ENCODE measurements at regions not wholly inside any gene's neighbourhood (a gene's known extent, or its start where the extent isn't known, plus 50 kb on each side); places are given as distances from the start of the nearest gene placed in this dataset.
"Not testable (repeated sequence)": the region's sequence is repeated elsewhere in the genome, so short reads cannot be mapped to it uniquely, and the experiment has no call there.

DNA sequence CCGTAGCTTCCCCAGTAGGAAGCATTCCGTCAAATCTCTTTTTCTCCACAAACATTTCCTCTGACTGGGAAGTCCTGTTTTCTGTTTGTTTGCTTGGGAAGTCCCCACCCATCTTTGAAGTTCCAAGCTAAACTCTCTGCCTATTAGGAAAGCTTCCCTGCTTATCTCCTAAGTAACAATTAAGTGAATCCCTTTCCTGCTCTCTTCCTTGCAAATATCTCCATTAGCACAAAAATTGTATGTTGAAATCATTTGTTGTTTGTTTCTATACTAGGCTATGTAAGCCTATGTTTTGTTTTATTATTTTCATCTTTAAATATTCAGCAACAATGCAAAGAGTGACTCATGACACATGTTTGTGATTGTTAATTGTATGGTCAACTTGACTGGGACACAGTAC, 812.6 kb upstream of the LRATD1 start:
- DNase-seq (ENCODE audit: low read depth), result no peak

DNA sequence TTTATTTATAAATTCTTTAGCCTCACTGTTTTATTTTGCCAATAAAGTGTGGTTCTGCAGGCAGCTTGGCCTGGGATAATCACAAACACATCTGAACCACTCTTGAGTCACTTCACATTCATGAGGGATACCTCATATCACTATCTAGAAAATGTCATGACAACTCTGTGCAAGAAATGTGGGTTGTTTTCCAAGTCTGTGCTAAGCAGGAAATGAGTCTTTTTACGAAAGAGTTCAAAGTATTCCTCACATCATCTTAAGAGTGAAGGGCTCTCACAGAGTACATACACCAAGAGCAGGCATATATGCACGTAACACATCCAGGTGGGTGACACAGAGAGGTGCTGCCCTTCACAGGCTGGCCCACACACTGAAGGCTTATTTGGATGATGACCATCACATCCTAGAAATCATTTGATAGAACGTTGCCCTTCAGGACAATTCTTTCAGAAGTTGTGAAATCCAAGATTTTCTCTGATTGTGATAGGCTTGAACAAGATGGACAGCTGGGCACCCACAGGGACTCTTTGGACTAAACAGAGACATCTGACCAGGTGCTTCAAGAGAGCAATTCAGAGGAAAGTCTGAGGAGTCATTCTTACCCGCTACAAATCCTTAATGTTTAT, 811.1 kb upstream of the LRATD1 start:
- peak; percentile 10 for DNase-seq (ENCODE audit: low read depth)

DNA sequence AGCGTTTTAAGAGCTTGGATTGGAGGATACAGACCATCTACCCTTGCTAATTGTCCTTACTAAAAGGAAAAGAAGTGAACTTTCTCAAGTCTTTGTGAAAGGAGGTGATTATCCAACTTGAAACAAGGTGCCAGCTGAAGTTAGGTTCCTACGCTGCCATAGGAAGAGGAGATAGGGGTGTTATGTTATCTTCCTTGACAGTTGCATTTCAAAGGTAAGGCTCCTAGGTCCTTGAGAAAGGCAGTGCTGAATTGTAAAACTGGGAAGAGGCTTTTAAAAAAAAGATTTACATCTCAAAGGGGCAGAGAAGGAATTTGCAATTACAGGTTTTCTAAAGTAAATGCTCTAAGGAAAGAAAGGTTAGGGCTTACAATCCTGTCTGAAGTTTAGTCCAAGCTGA, 810.2 kb upstream of the LRATD1 start:
- DNase-seq (ENCODE audit: low read depth), result no peak

DNA sequence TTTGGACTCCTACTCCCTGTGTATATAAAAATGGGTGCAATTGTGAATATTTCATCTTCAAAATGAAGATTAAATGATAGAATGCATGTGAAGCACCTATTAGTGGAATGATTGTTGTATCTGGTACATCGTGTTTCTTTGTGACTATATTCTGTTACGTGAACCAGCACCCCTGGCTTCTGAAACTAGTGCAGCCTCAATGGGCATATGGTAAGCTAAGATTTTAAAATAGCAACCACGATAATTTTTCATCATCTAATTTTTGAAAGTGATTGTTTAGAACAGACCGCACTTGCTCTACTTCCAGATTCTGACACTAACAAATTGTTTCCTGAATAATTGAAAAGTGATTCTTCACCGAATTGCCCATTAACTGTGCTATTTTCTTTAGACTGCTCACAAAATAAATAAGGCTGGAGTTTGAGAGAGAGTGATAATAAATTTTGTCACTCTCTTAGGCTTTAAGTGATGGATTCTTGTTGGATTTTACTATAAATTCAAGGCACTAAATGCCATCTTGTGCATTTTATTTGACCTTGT, 806.1 kb upstream of the LRATD1 start:
- DNase-seq (ENCODE audit: low read depth), result no peak

DNA sequence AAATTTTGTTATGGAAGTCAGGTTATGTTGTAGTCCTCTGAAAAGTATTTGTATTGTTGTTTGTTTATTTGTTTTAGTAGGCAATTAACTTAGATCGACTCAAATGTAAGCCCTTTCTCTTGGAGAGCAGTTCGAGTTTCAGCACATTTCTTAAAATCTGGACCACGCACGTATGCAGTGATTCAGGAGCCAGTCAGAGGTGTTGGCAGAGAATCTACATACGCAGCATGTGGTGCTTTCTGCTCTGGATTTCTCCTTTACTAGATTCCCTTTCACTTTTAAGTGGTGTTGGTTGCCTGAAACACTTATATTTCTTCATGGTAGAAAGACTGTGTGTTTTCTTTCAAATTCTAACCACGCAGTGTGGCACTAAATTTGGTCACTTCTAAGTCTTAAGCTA, 773.9 kb upstream of the LRATD1 start:
- peak; percentile 16 for DNase-seq (ENCODE audit: low read depth)

DNA sequence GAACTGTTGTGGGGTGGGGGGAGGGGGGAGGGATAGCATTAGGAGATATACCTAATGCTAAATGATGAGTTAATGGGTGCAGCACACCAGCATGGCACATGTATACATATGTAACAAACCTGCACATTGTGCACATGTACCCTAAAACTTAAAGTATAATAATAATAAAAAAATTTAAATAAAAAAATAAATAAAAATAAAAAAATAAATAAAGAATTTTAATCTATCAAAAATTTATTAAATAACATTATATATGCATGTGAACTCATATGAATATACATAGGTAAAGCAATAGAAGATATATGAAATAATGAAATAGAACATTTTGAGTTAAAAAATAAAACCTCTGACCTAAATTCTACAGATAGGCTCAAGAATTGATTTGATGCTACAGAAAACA, 764.2 kb upstream of the LRATD1 start:
- not testable (repeated sequence) for DNase-seq (ENCODE audit: low read depth)

DNA sequence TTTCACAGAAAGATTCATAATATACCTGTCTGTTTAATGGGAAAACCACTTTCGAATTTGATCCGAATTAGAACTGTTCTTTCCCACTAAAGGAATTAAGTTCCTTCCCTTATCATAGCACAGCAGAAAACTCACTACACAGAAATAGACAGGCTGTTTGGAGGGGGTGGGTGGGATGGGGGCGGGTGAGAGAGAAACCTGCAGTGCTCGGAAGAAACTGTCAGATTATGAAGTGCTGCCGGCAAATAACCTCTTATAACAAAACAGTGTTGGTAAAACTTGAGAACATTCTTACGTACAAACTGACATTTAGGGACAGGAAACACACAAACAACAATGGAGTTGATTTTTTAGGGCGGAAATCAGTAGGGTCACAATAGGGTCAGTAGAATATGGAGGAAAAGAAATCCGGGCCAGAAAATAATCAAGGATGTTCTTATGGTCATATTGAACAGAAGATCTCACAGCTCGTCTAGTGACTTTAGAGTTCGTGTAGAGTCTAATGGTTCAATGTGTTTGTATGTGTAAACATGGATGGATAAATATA, 756.0 kb upstream of the LRATD1 start:
- no peak for DNase-seq (ENCODE audit: low read depth)

DNA sequence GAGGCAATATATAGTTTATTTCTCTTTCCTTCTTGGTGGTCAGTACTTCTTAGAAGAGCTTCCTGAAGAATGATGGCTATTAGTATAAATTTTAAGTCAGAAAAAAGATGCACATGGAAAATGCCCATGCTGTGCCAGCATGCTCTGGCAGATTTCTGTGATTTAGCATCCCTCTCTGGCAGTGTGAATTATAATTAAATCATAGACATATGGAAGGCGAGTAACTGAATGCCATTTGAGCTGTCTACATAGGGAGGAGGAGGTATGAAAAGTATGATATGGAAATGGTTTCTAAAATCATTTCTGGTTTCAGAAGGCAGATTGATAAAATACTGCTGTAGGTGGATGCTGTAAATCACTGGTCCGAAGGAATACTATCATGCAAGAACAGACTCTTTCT, 754.9 kb upstream of the LRATD1 start:
- DNase-seq (ENCODE audit: low read depth), result no peak

DNA sequence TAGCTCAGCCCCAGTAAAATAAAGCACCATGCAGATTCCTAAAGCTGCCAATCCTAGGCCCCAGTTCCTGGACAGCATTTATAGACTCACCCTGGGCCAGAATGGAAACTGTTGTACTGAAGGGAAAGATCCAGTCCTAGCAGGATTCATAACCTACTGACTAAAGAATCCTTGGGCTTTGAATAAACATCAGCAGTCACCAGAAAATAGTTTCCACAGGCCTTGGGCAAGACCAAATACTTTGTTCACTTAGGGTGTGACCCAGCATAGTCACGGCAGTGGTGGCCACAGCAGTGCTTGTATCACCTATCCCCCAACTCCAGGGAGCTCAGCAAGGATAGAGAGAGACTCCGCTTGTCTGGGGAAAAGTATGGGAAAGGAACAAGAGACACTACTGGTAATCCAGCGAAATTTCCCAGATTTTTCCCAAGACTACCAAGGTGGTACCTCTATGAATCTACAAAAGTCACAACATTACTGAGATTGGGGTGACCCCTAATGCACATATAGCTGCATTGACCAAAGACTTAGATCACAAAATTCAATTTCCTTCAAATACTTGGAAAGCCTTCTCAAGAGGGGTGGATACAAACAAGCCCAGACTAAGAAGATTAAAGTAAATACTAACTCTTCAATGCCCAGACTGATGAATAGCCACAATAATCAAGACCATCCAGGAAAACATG, 748.1 kb upstream of the LRATD1 start:
- no peak for DNase-seq (ENCODE audit: low read depth)

DNA sequence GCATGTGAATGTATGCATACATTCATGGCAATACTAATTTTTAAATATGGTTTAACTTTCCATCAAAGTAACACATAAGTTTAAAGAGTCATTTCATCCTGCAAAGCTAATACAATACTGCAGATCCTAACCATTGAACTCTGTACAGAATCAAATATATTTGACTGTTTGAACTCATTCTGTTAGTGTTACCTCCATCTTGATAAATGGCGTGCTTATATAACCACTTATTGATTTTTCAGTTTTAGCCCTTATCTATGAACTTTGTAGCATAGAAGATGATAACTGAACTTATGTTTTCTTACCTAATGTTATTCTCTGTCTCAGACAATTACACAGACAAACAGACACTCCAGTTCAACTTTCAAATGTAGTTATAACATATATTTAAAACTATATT, 731.0 kb upstream of the LRATD1 start:
- DNase-seq (ENCODE audit: low read depth), result no peak

DNA sequence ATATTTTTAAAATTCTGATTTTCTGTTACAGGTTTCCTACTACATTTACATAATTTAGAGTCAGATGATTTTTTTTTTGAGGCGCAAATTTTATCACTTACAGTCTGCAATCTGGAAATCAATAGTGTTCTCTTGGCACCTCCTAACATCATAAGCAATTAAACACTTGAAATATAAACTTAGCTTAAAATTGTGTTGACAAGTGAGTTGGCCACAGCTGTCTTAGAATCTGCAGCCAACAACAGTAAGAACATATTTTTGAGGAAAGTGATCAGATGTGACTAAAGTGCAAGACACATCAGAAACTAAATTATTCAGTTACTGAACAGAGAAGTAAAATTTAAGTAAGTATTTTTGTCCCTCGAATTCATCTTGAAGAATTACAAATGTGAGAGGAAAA, 726.7 kb upstream of the LRATD1 start:
- DNase-seq (ENCODE audit: low read depth), result no peak

DNA sequence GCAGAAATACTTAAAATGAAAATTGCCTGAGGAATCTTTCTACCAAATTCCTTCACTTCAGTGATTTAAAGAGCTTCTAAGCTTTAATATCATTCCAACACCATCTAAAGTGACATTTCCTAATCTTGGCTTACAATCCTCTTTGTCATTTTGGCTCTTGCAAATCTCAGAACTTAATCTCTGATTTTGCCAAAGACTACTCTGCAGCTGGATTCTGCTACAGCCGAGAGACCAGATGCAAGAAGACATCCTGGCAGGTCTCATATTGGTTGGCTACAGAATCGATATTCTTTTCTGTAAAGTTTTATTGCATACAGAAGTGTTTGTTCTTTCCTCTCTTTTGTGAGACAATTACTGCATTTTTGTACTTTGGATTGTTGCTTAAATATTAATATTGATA, 716.5 kb upstream of the LRATD1 start:
- DNase-seq (ENCODE audit: low read depth), result no peak

DNA sequence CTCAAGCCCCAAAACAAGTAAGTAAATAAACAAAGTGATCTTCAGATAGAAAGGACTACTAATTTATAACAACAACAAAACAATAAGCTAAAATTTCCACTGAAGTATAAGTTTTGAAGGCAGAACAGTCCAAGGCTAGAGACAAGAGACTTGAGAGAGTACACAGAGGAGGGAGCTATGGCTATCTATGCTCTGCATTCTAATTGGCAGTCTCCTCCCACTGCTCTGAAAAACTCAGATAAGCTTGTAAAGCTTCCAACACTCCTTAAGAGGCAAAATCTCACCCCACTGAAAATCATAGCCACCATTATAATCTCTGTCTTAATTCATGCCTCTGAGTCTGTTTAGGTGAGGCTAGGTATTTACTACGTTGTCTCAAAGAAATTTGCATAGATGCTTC, 714.6 kb upstream of the LRATD1 start:
- DNase-seq (ENCODE audit: low read depth), result no peak

DNA sequence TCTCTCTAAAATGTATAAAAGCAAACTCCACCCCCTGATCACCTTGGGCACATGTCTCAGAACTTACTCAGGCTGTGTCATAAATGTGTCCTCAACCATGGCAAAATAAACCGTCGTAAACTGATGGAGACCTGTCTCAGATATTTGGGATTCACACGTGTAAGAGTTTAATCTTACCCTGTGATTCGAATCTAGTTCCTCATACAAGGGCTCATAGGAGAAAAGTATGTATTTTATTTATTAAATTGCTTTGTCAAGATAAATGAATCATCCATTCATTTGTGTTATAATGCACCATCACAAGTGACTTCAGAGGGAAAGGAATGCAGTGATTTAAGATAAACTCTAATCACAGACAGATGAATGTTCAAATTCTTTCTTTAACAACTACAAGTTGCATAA, 712.5 kb upstream of the LRATD1 start:
- DNase-seq (ENCODE audit: low read depth), result no peak

DNA sequence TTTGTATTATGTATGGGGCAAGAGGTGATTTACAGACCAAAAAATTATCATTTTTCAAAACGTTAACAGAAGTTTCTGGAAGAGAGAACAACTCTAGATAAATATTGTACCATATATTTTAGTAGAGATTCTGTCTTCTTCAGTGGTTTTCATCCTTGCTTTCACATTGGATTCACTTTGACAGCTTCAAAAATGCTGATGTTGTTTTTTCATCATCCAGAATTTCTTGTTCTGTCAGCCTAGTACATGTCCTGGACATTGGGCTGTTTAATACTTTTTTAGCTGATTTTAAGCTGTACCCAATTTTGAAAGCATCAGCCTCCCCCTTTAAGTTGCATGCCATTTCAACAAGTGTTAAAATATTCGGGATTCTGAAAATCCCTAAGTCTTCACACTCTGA, 711.3 kb upstream of the LRATD1 start:
- no peak for DNase-seq (ENCODE audit: low read depth)

DNA sequence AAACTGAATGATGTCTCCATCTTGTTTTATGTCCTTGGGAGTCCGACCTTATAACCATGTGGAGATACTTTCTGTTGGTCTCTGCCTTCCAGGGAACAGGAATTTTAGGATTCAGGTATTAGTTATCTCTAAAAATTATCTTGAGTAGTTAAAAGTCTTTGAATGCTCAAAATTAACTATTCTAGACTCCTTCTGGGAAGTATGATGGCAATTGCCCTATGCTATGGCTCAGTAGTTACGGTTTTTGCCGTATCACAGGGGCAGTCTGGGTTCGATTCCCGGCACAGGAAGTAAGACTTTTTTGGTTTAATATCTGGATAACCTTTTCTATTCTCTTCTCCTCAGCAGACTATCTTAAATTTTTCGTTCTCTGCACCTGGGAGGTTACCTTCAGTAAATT, 708.7 kb upstream of the LRATD1 start:
- DNase-seq (ENCODE audit: low read depth), result no peak

DNA sequence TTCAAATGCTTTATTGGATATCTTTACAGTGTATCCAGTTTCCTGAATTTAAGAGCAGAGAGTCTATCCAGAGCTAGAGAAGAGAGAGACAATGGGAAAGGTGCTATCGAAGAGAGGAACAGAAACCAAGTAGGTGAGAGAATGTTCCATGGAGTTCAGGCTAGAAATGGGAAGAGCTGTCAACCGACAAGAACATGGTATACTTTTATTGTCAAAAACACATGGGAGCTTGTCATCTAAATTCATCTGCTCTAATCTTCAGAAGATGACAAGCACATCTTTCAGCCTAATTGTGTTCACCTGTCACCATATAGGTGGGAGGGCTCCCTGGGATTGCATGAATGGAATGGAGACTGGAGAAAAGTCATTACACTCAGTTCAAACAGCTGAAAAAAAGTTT, 690.4 kb upstream of the LRATD1 start:
- no peak for DNase-seq (ENCODE audit: low read depth)

DNA sequence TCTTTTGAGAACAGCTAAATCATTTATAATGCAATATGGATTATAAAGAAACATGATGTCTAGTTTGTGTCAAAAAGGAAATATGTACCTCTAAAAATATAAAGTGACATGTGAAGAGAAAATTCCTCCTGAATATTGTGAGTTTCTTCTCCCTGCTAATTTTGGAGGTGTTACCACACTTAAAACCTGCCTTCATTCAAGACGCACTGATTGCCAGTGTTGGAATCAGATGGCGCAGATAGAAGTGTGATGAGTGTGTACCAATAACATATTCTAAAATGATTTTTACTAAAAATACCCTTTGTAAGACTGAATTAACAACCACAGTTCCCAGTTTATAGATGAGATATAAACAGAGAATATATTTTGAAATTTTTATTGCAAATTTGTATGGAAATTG, 681.8 kb upstream of the LRATD1 start:
- no peak for DNase-seq (ENCODE audit: low read depth)

DNA sequence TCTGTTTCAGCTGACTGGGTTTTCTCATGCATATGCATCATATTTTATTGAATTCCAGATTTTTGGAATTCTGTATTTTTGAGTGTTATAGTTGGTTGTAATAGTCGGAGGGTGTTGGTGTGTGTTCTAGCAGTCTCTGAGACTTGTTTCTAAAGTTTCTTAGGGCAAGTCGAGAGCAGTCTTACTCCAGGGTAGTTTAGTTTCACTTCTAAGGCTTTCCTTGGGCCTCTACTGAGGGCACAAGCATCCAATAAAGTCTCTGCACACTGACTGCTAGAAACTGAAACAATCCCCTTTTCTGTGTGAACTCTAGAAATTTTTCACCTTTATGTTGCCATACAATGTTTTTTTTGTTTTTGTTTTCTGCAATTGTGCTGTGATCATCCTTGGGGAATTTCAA, 663.7 kb upstream of the LRATD1 start:
- DNase-seq (ENCODE audit: low read depth), result no peak

DNA sequence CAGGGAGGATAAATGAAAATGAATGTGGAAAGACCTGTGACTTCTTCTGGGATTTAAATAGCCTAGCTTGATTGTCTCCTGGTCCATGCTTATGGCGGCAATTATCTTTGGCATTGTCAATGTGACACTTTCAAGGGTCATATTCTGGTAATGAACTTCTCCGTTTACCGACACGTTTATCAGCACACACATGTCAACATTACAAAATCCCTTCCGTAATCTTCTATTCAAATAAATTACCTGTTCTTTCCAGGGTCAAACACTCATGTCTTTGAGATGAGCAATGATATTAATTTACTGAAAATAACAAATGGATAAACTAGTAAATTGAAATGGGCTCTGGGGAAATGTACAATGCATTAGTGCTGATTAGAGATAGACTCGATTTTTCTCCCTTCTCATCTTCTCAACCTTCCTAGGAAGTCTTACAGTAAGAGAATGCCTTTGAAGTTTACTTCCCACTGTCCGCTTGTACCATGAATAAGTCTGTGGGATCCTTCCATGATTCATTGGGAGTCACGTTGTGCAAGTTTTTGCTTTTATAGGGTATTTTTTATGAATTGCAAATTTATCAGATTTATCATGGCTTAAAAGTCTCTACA, 646.3 kb upstream of the LRATD1 start:
- DNase-seq (ENCODE audit: low read depth), result no peak

DNA sequence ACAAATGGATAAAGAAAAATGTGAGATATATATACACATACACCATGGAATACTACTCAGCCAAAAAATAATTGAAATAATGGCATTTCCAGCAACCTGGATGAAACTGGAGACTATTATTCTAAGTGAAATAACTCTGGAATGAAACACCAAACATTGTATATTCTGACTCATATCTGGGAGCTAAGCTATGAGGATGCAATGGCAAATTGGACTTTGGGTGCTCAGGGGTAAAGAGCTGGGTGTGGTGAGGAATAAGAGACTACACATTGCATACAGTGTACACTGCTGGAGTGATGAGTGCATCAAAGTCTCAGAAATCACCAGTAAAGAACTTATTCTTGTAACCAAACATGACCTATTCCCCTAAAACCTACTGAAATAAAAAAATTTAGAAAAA, 636.0 kb upstream of the LRATD1 start:
- DNase-seq (ENCODE audit: low read depth), result no peak

DNA sequence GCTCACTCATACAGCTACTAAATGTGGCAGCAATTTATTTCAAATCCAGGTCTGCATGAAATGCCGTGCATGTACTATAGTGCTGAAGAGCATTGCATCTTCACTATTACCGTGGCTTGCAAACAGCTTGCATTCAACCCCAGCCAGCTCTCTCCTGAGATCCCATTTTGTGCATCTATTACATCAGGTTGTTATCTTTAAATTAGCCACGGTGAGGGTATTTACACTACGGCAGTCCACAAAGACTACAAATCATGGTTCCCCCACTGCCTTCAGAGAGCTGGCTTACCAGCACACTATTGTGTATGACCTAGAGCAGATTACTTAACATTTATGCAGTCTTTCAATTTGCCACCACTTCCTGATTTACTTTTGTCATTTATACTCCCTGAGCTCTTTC, 621.3 kb upstream of the LRATD1 start:
- DNase-seq (ENCODE audit: low read depth), result no peak

DNA sequence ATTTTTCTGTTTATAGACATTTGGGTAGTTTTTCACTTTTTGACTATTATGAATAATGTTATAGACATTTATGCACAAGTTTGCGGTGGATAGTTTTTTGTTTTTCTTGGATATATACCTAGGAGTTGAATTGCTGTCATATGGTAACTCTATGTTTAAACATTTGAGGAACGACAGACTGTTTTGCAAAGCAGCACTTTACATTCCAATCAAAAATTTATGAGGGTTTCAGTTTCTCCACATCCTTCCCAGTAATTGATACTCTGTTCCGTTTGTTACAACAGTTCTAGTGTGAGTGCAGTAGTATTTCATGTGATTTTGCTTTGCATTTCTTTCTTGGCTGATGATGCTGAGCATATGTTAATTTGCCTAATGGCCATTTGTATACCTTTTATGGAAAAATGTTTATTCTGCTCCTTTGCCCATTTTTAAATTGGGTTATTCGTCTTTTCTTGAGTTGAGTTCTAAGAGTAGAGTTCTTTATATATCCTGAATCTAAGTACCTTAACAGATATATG, 617.3 kb upstream of the LRATD1 start:
- no peak for DNase-seq (ENCODE audit: low read depth)
